Natural killer cell treated with Interleukin-12 subunit alpha and Interleukin-12 subunit beta and Interleukin-15 and Interleukin-18, amount 100 ng/mL, for 72 hours (primary cell): ENCODE measurements at regions not wholly inside any gene's neighbourhood (a gene's known extent, or its start where the extent isn't known, plus 50 kb on each side); places are given as distances from the start of the nearest gene placed in this dataset.

Source experiments
- ATAC-seq, 2 donors: fragments of 150-1000 bp; cut with Tn5 transposase in 1 of 2; sonication (Bioruptor Pico), chemical (Tn5 transposase) in 1 of 2; 2 replicates each; pipeline ENCODE4 v1.10.0; 2021
- DNase-seq: peaks from one replicate; pipeline ENCODE4 v3.0.0; 2022; ENCODE audit warnings: low spot score
- H3K27ac Mint-ChIP-seq, 2 donors: 1 replicate in 1 of 2; 2 replicates in 1 of 2; pipeline ENCODE4 v1.8.0; 2022; ENCODE audit warnings: mixed read lengths in 2 of 2, mild to moderate bottlenecking in 1 of 2, moderate library complexity in 1 of 2
- H3K27me3 Mint-ChIP-seq, 2 donors: 1 replicate in 1 of 2; 2 replicates in 1 of 2; pipeline ENCODE4 v1.8.0; 2022; ENCODE audit warnings: mixed read lengths in 2 of 2
- H3K36me3 Mint-ChIP-seq: one replicate; pipeline ENCODE4 v1.8.0; 2022; ENCODE audit warnings: mixed read lengths
- H3K4me1 Mint-ChIP-seq, 2 donors: 1 replicate in 1 of 2; 2 replicates in 1 of 2; pipeline ENCODE4 v1.8.0; 2022; ENCODE audit warnings: low read depth in 2 of 2, mixed read lengths in 2 of 2, mild to moderate bottlenecking in 1 of 2
- H3K4me3 Mint-ChIP-seq: one replicate; pipeline ENCODE4 v1.8.0; 2022; ENCODE audit warnings: mixed read lengths
- H3K9me3 Mint-ChIP-seq: 2 replicates; pipeline ENCODE4 v1.8.0; 2022; ENCODE audit warnings: mixed read lengths

- no peaks in the 10 kb centered on the region for H3K27me3 Mint-ChIP-seq
Observed at GRCh38 chr14:53896726-53897125, 59.9 kb downstream of the BMP4 start.

DNA sequence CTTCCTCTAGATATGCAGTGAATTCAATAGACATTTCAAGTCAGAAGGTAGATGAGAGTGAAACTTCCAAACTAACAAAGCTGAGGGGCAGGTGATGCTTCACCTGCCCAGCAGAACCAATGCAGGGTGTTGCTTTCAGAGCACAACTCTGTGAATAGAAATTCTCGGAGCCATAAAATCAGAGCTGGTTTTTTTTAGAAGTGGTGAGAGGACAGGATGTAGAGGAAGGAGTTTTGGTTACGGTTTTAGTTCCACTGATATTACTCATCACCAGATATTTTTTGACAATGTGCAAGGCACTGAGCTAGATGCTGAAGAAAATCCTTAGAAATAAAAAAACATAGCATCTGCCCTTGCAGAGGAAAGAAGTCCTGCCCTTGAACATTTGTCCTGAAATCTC is 62.2 kb downstream of the BMP4 start:
- no peak overlapping the region for H3K4me3 Mint-ChIP-seq
- DNase-seq (no peak), ATAC-seq (no peak)
- peaks cover 6% of the 10 kb centered on the region for H3K9me3 Mint-ChIP-seq
- H3K36me3 Mint-ChIP-seq = no peaks in the 10 kb centered on the region
- H3K4me1 Mint-ChIP-seq = no peaks in the 10 kb centered on the region
- no peak overlapping the region for H3K27ac Mint-ChIP-seq
- H3K27me3 Mint-ChIP-seq = no peaks in the 10 kb centered on the region

More at GRCh38 chr14:53896726-53897125, 59.9 kb downstream of the BMP4 start:
- Mint-ChIP-seq H3K27ac (no peak overlapping the region), H3K4me3 (no peak overlapping the region), H3K4me1 (no peaks in the 10 kb centered on the region), H3K36me3 (no peaks in the 10 kb centered on the region), H3K9me3 (peaks cover 6% of the 10 kb centered on the region)
- DNase-seq (no peak), ATAC-seq (no peak)

DNA sequence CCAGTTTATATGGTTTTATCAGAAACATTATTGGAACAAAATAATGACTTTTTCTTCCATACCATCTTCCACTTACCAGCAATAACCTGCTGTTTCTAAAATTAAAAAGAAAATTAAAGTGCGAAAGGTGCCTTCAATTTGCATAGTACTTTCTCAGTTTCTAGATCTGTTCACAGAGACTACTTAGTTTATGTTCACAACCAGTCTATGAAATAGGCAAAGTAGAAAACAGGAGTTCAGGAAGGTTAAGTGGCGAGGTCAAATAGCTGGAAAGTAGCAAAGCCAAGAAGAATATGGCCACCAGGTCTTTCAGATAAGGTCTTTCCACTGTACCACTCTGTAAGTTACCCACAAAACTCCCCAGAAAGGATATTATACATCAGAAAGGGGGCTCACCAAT is 63.3 kb downstream of the BMP4 start:
- Mint-ChIP-seq H3K4me1 (no peaks in the 10 kb centered on the region), H3K27ac (no peak overlapping the region), H3K9me3 (peaks cover 7% of the 10 kb centered on the region), H3K4me3 (no peak overlapping the region), H3K36me3 (no peaks in the 10 kb centered on the region), H3K27me3 (no peaks in the 10 kb centered on the region)
- ATAC-seq (no peak), DNase-seq (no peak)

DNA sequence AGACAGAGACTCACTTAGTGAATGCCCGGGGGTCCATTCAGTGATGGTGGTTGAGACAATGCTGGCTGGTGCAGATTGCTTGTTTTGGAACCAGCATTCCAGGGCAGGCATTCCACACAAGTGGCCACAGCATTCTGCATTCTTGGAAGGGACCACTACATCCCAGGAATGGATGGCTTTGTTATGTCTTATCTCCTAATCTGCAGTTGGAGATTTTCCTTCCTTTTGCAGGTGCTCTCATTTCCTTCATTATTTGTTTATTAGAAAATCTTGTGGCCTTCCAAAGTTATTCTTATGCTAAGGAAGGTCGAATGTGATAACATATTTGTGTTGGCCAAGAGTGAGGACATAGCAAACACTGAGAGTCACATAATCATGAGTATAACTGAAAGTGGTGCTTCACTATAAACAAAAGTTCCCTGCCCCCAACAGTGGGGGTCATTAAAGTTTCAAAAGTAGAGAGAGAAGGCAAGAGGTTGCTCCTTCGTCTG is 66.0 kb downstream of the BMP4 start:
- no peak overlapping the region for H3K4me3 Mint-ChIP-seq
- H3K36me3 Mint-ChIP-seq = no peaks in the 10 kb centered on the region
- H3K4me1 Mint-ChIP-seq = no peaks in the 10 kb centered on the region
- DNase-seq = no peak
- no peaks in the 10 kb centered on the region for H3K27me3 Mint-ChIP-seq
- no peak overlapping the region for H3K27ac Mint-ChIP-seq
- ATAC-seq = no peak
- H3K9me3 Mint-ChIP-seq = peaks cover 13% of the 10 kb centered on the region

DNA sequence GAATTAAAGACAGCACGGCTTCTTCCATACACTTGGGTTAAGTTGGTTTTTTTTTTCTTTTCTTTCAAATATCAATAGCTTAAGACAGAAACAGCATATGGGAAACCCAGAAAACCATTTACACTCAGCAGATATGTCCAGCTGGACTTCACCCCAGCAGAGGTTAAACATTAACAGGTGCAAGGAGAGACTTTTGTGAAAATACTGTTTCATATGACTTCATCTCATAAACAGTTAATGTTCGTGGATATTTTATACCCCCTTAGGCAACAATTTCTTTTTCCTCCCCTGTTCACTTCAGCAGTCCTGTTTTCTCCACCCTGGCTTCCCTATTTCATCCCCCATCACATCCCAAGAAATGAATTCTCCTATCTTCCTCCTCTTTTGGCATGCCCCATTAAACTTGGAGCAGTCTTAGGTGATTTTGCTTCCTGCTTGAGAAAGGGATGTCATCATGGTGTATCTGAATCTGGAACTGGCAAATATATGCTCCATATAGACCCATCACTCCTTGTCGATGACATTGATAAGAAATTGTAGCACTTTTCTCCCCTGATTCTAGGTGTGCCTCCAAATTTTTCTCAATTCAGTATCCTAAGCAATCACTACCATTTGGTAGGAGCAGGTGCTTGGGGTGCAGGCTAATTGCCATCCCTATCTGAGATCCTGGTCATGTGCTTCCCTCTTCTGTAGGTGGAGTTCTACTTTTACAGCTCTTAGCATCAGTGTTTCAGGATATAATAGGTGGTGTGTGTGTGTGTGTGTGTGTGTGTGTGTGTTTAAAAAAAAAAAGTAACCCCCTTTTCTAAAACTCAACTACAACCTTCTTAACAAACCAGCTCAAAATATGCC is 67.9 kb downstream of the BMP4 start:
- H3K4me3 Mint-ChIP-seq = no peak overlapping the region
- DNase-seq (no peak), ATAC-seq (no peak)
- H3K36me3 Mint-ChIP-seq = no peaks in the 10 kb centered on the region
- H3K27ac Mint-ChIP-seq = no peak overlapping the region
- H3K9me3 Mint-ChIP-seq = peaks cover 13% of the 10 kb centered on the region
- no peaks in the 10 kb centered on the region for H3K4me1 Mint-ChIP-seq
- no peaks in the 10 kb centered on the region for H3K27me3 Mint-ChIP-seq

DNA sequence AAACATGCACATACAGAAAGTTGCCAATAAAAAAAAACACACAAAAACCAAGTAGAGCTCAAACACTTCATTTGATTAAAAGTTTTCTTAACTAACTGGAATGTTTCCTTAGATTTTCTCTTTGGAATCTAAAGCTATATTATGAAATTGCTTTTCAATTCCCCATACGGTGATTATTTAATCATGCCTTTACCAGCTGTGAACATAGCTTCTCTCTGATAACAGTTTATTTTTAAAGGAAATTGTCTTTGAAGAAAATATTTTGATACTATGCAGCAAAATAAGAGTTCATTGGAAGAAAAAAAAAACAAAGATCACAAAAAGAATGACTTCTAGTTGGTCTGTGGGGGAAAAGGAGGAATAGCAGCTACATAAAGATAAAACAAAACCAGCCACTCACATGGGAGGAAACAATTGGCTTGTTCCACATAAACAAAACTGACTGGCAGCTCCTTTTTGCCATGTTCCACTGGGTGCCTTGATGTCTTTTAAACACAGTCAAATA is 71.4 kb downstream of the BMP4 start:
- ATAC-seq (no peak), DNase-seq (no peak)
- no peaks in the 10 kb centered on the region for H3K4me1 Mint-ChIP-seq
- H3K27me3 Mint-ChIP-seq = no peaks in the 10 kb centered on the region
- H3K36me3 Mint-ChIP-seq = no peaks in the 10 kb centered on the region
- no peak overlapping the region for H3K27ac Mint-ChIP-seq
- H3K9me3 Mint-ChIP-seq = peaks cover 13% of the 10 kb centered on the region
- H3K4me3 Mint-ChIP-seq = no peak overlapping the region

DNA sequence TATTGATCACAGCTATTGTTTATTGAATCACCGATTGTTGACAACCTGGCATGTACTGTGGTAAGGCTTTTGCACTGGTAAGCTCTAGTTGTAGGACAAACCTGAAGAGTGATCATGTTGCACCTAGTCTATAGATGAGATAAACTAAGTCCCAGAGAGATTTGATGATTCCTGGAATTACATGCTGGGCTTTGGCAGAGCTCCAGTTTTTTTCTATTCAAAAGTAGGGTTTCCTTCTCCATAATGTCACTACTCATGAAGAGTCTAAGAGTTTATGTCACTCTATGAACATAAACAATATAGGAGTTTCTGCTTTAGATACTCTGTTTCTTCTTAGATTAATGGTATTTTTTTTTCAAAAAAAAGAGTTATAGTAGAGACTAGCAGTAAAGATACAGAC is 72.0 kb downstream of the BMP4 start:
- Mint-ChIP-seq H3K36me3 (no peaks in the 10 kb centered on the region), H3K9me3 (peaks cover 13% of the 10 kb centered on the region), H3K4me1 (no peaks in the 10 kb centered on the region), H3K27me3 (no peaks in the 10 kb centered on the region), H3K4me3 (no peak overlapping the region), H3K27ac (no peak overlapping the region)
- DNase-seq (no peak), ATAC-seq (no peak)

DNA sequence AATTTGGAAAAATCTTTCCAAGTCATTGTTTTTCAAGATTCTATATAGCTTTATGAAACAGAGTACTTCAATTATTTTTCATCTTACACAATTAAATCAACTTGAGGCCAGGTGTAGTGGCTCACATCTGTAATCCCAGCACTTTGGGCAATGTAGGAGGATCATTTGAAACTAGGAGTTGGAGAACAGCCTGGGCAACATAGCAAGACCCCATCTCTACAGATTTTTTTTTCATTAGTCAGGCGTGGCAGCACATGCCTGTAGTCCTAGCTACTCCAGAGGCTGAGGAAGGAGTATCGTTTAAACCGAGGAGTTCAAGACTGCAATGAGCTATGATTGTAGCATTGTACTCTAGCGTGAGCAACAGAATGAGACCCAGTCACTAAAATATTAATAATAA is 72.9 kb downstream of the BMP4 start:
- no peak overlapping the region for H3K4me3 Mint-ChIP-seq
- no peak overlapping the region for H3K27ac Mint-ChIP-seq
- H3K27me3 Mint-ChIP-seq = no peaks in the 10 kb centered on the region
- H3K9me3 Mint-ChIP-seq = peaks cover 10% of the 10 kb centered on the region
- no peaks in the 10 kb centered on the region for H3K4me1 Mint-ChIP-seq
- DNase-seq = no peak
- no peaks in the 10 kb centered on the region for H3K36me3 Mint-ChIP-seq
- no peak for ATAC-seq

DNA sequence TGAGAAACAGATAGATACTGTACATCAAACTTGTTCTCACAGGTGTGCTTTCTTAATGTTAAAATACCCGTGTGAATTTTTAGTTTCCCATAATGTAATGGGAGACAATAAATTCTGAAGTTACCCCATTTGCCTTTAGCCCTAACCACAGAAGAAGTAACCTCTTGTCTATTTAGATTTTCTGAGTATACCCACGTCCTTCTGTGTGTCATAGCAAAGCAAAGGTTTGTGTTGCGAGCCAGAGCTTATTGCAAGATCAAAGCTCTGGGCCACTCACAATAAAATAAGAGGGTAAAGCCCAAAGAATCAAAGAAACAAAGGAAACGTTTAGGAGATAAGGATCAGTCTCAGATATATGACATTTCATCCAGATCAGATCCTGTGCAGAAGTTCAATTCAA is 73.9 kb downstream of the BMP4 start:
- H3K27me3 Mint-ChIP-seq = no peaks in the 10 kb centered on the region
- ATAC-seq (no peak), DNase-seq (no peak)
- no peaks in the 10 kb centered on the region for H3K36me3 Mint-ChIP-seq
- no peak overlapping the region for H3K27ac Mint-ChIP-seq
- no peaks in the 10 kb centered on the region for H3K4me1 Mint-ChIP-seq
- peaks cover 9% of the 10 kb centered on the region for H3K9me3 Mint-ChIP-seq
- H3K4me3 Mint-ChIP-seq = no peak overlapping the region

GRCh38 chr14:53881921-53882320 is 74.7 kb downstream of the BMP4 start:
- peaks cover 12% of the 10 kb centered on the region for H3K9me3 Mint-ChIP-seq
- H3K4me1 Mint-ChIP-seq = no peaks in the 10 kb centered on the region
- no peak overlapping the region for H3K27ac Mint-ChIP-seq
- ATAC-seq (no peak), DNase-seq (no peak)
- H3K36me3 Mint-ChIP-seq = no peaks in the 10 kb centered on the region
- H3K27me3 Mint-ChIP-seq = no peaks in the 10 kb centered on the region
- no peak overlapping the region for H3K4me3 Mint-ChIP-seq

- H3K36me3 Mint-ChIP-seq = no peaks in the 10 kb centered on the region
- DNase-seq (no peak), ATAC-seq (no peak)
- H3K4me1 Mint-ChIP-seq = no peaks in the 10 kb centered on the region
- H3K27ac Mint-ChIP-seq = no peak overlapping the region
- no peak overlapping the region for H3K4me3 Mint-ChIP-seq
- H3K9me3 Mint-ChIP-seq = peaks cover 12% of the 10 kb centered on the region
- H3K27me3 Mint-ChIP-seq = no peaks in the 10 kb centered on the region
Observed at GRCh38 chr14:53881161-53881871, 75.3 kb downstream of the BMP4 start.

- H3K27ac Mint-ChIP-seq = no peak overlapping the region
- DNase-seq (no peak), ATAC-seq (no peak)
- H3K4me1 Mint-ChIP-seq = no peaks in the 10 kb centered on the region
- H3K4me3 Mint-ChIP-seq = no peak overlapping the region
- no peaks in the 10 kb centered on the region for H3K27me3 Mint-ChIP-seq
- no peaks in the 10 kb centered on the region for H3K36me3 Mint-ChIP-seq
- H3K9me3 Mint-ChIP-seq = peaks cover 10% of the 10 kb centered on the region
Observed at GRCh38 chr14:53880761-53881160, 75.9 kb downstream of the BMP4 start.

DNA sequence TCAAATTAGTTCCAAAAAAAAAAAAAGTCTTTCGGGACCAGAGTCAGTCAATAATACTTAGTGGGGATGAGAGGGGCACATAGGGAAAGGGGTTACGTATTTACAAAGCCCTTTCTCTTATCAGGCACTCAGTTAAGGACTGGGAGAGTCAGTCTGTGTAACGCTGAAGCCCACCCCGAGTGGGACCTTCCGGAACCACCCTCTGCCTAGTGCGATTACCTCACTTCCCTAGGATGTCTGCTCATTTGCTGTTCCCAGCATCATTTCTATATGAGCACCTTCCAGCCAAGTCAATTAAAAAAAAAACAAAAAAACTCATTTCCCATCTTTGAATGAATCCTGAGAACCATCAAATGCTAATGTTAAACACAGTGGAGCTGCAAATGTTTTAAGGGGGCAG is 76.9 kb downstream of the BMP4 start:
- no peaks in the 10 kb centered on the region for H3K36me3 Mint-ChIP-seq
- DNase-seq = no peak
- peaks cover 10% of the 10 kb centered on the region for H3K9me3 Mint-ChIP-seq
- no peak for ATAC-seq
- no peak overlapping the region for H3K27ac Mint-ChIP-seq
- H3K4me3 Mint-ChIP-seq = no peak overlapping the region
- H3K4me1 Mint-ChIP-seq = no peaks in the 10 kb centered on the region
- H3K27me3 Mint-ChIP-seq = no peaks in the 10 kb centered on the region

DNA sequence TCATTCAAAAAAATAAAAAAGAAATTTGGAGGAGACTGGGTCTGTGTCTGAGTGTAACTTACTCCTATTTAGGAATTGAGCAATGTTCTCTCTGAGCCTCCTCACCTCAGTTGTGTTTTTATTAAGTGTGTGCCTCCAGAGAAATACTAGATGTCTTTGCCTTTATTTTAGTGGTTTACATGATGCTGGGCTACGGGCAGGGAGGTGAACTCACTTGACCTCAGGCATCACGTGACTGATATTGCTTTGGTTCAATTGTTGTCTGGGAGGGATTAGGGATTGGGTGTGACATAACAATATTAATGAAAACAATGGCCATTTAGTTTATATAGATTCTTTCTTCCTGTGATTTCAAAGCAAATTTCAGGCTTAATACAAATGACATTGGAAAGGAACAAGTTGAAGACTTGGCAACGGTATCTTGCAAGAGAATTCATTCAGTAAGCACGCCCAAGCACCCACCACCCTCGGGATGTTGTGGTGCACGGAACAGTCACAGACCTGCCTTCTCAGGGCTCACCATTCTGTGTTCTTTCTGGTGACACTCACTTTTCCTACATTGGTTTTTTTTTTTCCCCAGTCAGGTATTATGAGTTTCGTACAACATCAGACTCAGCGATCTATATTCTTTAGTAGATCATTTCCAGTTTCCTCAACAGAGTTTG is 77.5 kb downstream of the BMP4 start:
- Mint-ChIP-seq H3K9me3 (peaks cover 10% of the 10 kb centered on the region), H3K4me3 (no peak overlapping the region), H3K4me1 (no peaks in the 10 kb centered on the region), H3K27me3 (no peaks in the 10 kb centered on the region), H3K27ac (no peak overlapping the region), H3K36me3 (no peaks in the 10 kb centered on the region)
- ATAC-seq = no peak
- DNase-seq = no peak
